ENCODE measurements at regions not wholly inside any gene's neighbourhood (a gene's known extent, or its start where the extent isn't known, plus 50 kb on each side); places are given as distances from the start of the nearest gene placed in this dataset.

DNA sequence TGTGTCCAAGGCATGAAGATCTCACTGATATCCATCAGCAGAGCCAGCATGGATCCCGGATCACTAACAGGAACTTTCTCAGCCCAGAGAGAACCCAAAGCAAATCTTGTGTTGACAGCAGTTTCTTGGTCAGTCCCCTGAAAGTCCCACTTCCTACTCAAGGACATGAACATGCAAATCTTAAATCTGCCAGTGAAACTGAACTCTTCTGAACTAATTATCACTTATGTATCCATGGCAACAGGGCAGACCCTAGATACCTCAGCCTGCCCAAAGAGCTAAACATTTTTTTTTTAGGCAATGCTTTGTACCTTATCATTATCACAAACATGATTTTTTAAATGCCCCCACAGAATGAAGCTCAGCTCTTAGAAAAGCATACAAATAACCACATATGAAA lies 127.8 kb upstream of the DDX18 start:
- Histone ChIP-seq H3K36me3 (ENCODE audit: insufficient read depth, low read length) (no peaks in the 10 kb centered on the region), H3K9me2 (ENCODE audit: insufficient read depth, low read length) (no peaks in the 10 kb centered on the region), H4K20me1 (ENCODE audit: insufficient read depth, low read length) (no peaks in the 10 kb centered on the region), H3K4me2 (ENCODE audit: low read length) (no peak overlapping the region), H3K4me3 (ENCODE audit: low read depth, low read length, poor library complexity, severe bottlenecking) (no peak overlapping the region), H3K27ac (ENCODE audit: low read depth, low read length, poor library complexity, severe bottlenecking) (no peak overlapping the region), H3K79me2 (ENCODE audit: insufficient read depth, low read depth, low read length) (no peaks in the 10 kb centered on the region), H3K4me1 (ENCODE audit: insufficient read depth, low read length, poor library complexity, severe bottlenecking) (no peaks in the 10 kb centered on the region), H3K9me3 (ENCODE audit: low read length) (no peaks in the 10 kb centered on the region), H2AFZ (ENCODE audit: low read length) (no peak overlapping the region)
- ChIA-PET POLR2A (no interaction called here), CTCF (ENCODE audit: unreplicated experiment) (no interaction called here)
- TF ChIP-seq EZH2phosphoT487 (IDR thresholded peaks at IDR 0.05; ENCODE audit: borderline replicate concordance, low read depth, low read length): no peak
- TF ChIP-seq, protein P1, sequence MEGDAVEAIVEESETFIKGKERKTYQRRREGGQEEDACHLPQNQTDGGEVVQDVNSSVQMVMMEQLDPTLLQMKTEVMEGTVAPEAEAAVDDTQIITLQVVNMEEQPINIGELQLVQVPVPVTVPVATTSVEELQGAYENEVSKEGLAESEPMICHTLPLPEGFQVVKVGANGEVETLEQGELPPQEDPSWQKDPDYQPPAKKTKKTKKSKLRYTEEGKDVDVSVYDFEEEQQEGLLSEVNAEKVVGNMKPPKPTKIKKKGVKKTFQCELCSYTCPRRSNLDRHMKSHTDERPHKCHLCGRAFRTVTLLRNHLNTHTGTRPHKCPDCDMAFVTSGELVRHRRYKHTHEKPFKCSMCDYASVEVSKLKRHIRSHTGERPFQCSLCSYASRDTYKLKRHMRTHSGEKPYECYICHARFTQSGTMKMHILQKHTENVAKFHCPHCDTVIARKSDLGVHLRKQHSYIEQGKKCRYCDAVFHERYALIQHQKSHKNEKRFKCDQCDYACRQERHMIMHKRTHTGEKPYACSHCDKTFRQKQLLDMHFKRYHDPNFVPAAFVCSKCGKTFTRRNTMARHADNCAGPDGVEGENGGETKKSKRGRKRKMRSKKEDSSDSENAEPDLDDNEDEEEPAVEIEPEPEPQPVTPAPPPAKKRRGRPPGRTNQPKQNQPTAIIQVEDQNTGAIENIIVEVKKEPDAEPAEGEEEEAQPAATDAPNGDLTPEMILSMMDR (conservative IDR thresholded peaks at IDR 0.05; ENCODE audit: low read length): no peak
- DNase-seq (ENCODE audit: low spot score): peak; percentile 1
- no TSS peak for BruUV-seq (replicated peaks)
- intact Hi-C loops (cut with micrococcal nuclease; ENCODE audit: unreplicated experiment): no loop called here

DNA sequence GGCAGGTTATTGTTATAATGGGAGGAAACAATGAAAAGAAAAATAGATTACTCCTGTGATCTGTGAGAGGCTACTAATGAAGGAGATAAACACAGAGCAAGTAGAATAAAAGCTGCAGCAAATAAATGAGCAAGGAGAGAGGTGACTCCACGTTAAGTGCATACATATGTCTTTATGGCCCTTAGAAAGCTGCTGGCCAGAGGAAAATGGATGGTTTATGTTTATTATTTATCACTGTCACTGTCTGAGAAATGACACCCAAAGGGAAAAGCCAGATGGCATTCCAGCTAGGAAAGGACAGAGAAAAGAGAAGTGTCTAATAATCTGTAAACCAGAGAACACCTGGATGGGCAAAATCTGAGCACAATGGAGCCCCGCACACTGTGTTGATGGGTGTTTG lies 122.9 kb upstream of the DDX18 start:
- no peaks in the 10 kb centered on the region for H3K9me2 ChIP-seq (ENCODE audit: insufficient read depth, low read length)
- H3K4me3 ChIP-seq (ENCODE audit: low read depth, low read length, poor library complexity, severe bottlenecking): no peak overlapping the region
- POLR2A ChIA-PET: interaction anchor here (0.7 kb wide), 1 partner anchor 834 kb away, joined by 3 read pairs; no protein-coding TSS in a partner anchor
- no peak for DNase-seq (ENCODE audit: low spot score)
- CTCF ChIA-PET (ENCODE audit: unreplicated experiment): no interaction called here
- H3K4me1 ChIP-seq (ENCODE audit: insufficient read depth, low read length, poor library complexity, severe bottlenecking): no peaks in the 10 kb centered on the region
- intact Hi-C loops (cut with micrococcal nuclease; ENCODE audit: unreplicated experiment): no loop called here
- no TSS peak for BruUV-seq (replicated peaks)
- H3K27ac ChIP-seq (ENCODE audit: low read depth, low read length, poor library complexity, severe bottlenecking): no peak overlapping the region
- no peaks in the 10 kb centered on the region for H4K20me1 ChIP-seq (ENCODE audit: insufficient read depth, low read length)
- H3K36me3 ChIP-seq (ENCODE audit: insufficient read depth, low read length): no peaks in the 10 kb centered on the region
- TF ChIP-seq, protein P1 (conservative IDR thresholded peaks at IDR 0.05; ENCODE audit: low read length): no peak
- no peak for TF ChIP-seq EZH2phosphoT487 (IDR thresholded peaks at IDR 0.05; ENCODE audit: borderline replicate concordance, low read depth, low read length)
- H3K4me2 ChIP-seq (ENCODE audit: low read length): no peak overlapping the region
- no peak overlapping the region for H2AFZ ChIP-seq (ENCODE audit: low read length)
- H3K79me2 ChIP-seq (ENCODE audit: insufficient read depth, low read depth, low read length): no peaks in the 10 kb centered on the region
- H3K9me3 ChIP-seq (ENCODE audit: low read length): no peaks in the 10 kb centered on the region

DNA sequence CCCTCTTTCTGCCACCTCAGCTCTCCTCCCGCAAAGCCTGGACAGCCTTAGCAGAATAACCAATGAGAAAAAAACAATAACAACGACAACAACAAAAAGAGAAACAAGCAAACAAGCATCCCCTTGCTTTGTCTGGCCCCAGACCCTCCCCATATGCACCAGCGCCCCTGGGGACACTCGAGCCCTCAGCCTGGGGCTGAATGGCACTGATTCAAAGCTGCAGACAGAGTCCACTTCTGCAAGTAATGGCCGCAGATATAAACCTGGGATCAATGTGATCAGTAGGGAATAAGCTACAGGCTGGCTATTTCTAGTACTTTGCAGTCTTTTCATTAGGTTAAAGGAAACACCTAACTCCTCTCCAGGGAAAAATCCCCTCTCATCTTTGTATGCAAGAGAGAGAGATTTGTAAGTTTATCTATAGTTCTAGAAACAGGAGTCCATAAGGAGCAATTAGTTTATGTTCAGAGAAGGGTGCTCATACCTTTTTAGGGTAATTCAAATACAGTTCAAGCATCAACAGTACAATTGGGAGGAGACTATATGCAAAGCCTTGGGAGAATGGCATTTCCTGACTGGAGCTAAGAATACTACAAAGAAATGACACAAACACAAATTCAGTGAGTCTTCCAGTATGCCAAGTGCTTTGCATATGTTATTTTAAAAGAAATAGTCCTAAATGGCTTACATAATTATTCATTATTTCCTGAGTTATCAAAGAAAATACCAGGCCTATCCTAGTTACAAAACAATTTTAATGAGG lies 122.3 kb upstream of the DDX18 start:
- ChIA-PET POLR2A (interaction anchor here (0.5 kb wide), 1 partner anchor 93 kb away, joined by 3 read pairs; no protein-coding TSS in a partner anchor), CTCF (ENCODE audit: unreplicated experiment) (no interaction called here)
- BruUV-seq (replicated peaks): no TSS peak
- intact Hi-C loops (cut with micrococcal nuclease; ENCODE audit: unreplicated experiment): no loop called here
- Histone ChIP-seq H3K79me2 (ENCODE audit: insufficient read depth, low read depth, low read length) (no peaks in the 10 kb centered on the region), H3K4me1 (ENCODE audit: insufficient read depth, low read length, poor library complexity, severe bottlenecking) (no peaks in the 10 kb centered on the region), H2AFZ (ENCODE audit: low read length) (no peak overlapping the region), H3K27ac (ENCODE audit: low read depth, low read length, poor library complexity, severe bottlenecking) (no peak overlapping the region), H3K36me3 (ENCODE audit: insufficient read depth, low read length) (no peaks in the 10 kb centered on the region), H3K4me2 (ENCODE audit: low read length) (no peak overlapping the region), H3K9me3 (ENCODE audit: low read length) (no peaks in the 10 kb centered on the region), H3K9me2 (ENCODE audit: insufficient read depth, low read length) (no peaks in the 10 kb centered on the region), H3K4me3 (ENCODE audit: low read depth, low read length, poor library complexity, severe bottlenecking) (no peak overlapping the region), H4K20me1 (ENCODE audit: insufficient read depth, low read length) (no peaks in the 10 kb centered on the region)
- TF ChIP-seq EZH2phosphoT487 (IDR thresholded peaks at IDR 0.05; ENCODE audit: borderline replicate concordance, low read depth, low read length): no peak
- no peak for DNase-seq (ENCODE audit: low spot score)
